B cell (primary cell): ENCODE measurements at regions not wholly inside any gene's neighbourhood (a gene's known extent, or its start where the extent isn't known, plus 50 kb on each side); places are given as distances from the start of the nearest gene placed in this dataset.

Source experiments
- ATAC-seq: fragments of 200-7000 bp; cut with Tn5 transposase; one replicate; pipeline ENCODE4 v1.10.0; 2021; ENCODE audit warnings: low read depth, mild to moderate bottlenecking, moderate number of reproducible peaks, moderate library complexity
- CTCF ChIA-PET: fragments of 350-600 bp; sonication (Branson Sonifier 250); formaldehyde crosslinking; loops from one replicate; lab custom pipeline; 2021; ENCODE audit warnings: antibody characterized with exemption, inconsistent platforms; lab: Charles Lee
- POLR2A ChIA-PET: fragments of 350-600 bp; sonication (Branson Sonifier 250); formaldehyde crosslinking; loops from one replicate; lab custom pipeline; 2021; ENCODE audit warnings: antibody characterized with exemption; lab: Charles Lee
- DNase-seq: peaks from one replicate; pipeline ENCODE4 v3.0.0; 2013
- H2AFZ ChIP-seq: 2 replicates; pipeline ENCODE4 v1.6.1; 2012; ENCODE audit warnings: mild to moderate bottlenecking, low read depth, low read length; ENCODE audit not compliant: insufficient read depth, poor library complexity, severe bottlenecking
- H3K27ac ChIP-seq, 2 donors: 1 replicate in 1 of 2; 2 replicates in 1 of 2; pipeline ENCODE4 v1.5.1; 2012 to 2013; ENCODE audit warnings: low read length in 2 of 2, mild to moderate bottlenecking in 2 of 2, moderate library complexity in 1 of 2
- H3K27me3 ChIP-seq, 4 experiments: fragments of 200-600 bp in 1 of 4; sonication (generic) in 1 of 4; replicated peaks in 1 of 4; 1 replicate in 2 of 4; 2 replicates in 2 of 4; pipeline versions ENCODE4 v1.6.1 to v1.7.0; 2013 to 2016; ENCODE audit warnings: low read length in 3 of 4, mild to moderate bottlenecking in 2 of 4, mixed read lengths in 1 of 4, moderate library complexity in 1 of 4; ENCODE audit not compliant: insufficient read depth in 4 of 4, control insufficient read depth in 3 of 4; ENCODE audit errors: control extremely low read depth in 1 of 4
- H3K36me3 ChIP-seq, 2 experiments: replicated peaks in 1 of 2; 1 replicate in 1 of 2; 2 replicates in 1 of 2; pipeline versions ENCODE4 v1.6.1 to v1.7.1; 2013; ENCODE audit warnings: low read length in 1 of 2; ENCODE audit not compliant: insufficient read depth in 2 of 2, control insufficient read depth in 1 of 2; ENCODE audit errors: control extremely low read depth in 1 of 2, extremely low read depth in 1 of 2
- H3K4me1 ChIP-seq, 2 donors: fragments of 200-600 bp in 1 of 2; sonication (generic) in 1 of 2; 1 replicate in 1 of 2; 2 replicates in 1 of 2; pipeline versions ENCODE4 v1.5.1 to v1.6.1; 2013 to 2017; ENCODE audit warnings: low read length in 2 of 2; ENCODE audit not compliant: control insufficient read depth in 2 of 2, insufficient read depth in 2 of 2
- H3K4me2 ChIP-seq: replicated peaks from 2 replicates; pipeline ENCODE3; 2012; ENCODE audit warnings: mild to moderate bottlenecking, low read depth, low read length; ENCODE audit not compliant: poor library complexity, severe bottlenecking
- H3K4me3 ChIP-seq, 5 experiments: fragments of 200-600 bp in 1 of 5; sonication (generic) in 1 of 5; 1 replicate in 3 of 5; 2 replicates in 2 of 5; pipeline versions ENCODE4 v1.5.1 to v1.7.0; 2011 to 2016; ENCODE audit warnings: low read length in 4 of 5, mild to moderate bottlenecking in 4 of 5, low read depth in 2 of 5, control low read depth in 1 of 5, moderate library complexity in 1 of 5; ENCODE audit not compliant: insufficient read depth in 1 of 5; ENCODE audit errors: control extremely low read depth in 1 of 5, extremely low read depth in 1 of 5
- H3K79me2 ChIP-seq: fragments of 200-600 bp; sonication (generic); one replicate; pipeline ENCODE4 v1.6.0; 2016; ENCODE audit warnings: low read length; ENCODE audit not compliant: control insufficient read depth, insufficient read depth
- H3K9ac ChIP-seq: fragments of 200-600 bp; sonication (generic); 2 replicates; pipeline ENCODE4 v1.6.1; 2017; ENCODE audit warnings: mild to moderate bottlenecking, low read length, moderate library complexity
- H3K9me3 ChIP-seq, 3 donors: one replicate each; pipeline versions ENCODE4 v1.6.1 to v1.7.1; 2013; ENCODE audit warnings: low read length in 2 of 3; ENCODE audit not compliant: control insufficient read depth in 2 of 3, insufficient read depth in 1 of 3; ENCODE audit errors: control extremely low read depth in 1 of 3
- H4K20me1 ChIP-seq: 2 replicates; pipeline ENCODE4 v1.6.0; 2012; ENCODE audit warnings: mild to moderate bottlenecking, low read length; ENCODE audit not compliant: insufficient read depth, control insufficient read depth, poor library complexity, severe bottlenecking
- H3K27ac Mint-ChIP-seq: one replicate; pipeline ENCODE4 v1.8.0; 2021; ENCODE audit warnings: mixed read lengths
- H3K27me3 Mint-ChIP-seq: one replicate; pipeline ENCODE4 v1.8.0; 2021; ENCODE audit warnings: mixed read lengths
- H3K4me1 Mint-ChIP-seq: one replicate; pipeline ENCODE4 v1.8.0; 2021; ENCODE audit warnings: mixed read lengths
- H3K4me3 Mint-ChIP-seq: one replicate; pipeline ENCODE4 v1.8.0; 2021; ENCODE audit warnings: mixed read lengths
- H3K9me3 Mint-ChIP-seq: one replicate; pipeline ENCODE4 v1.8.0; 2022; ENCODE audit warnings: mixed read lengths; ENCODE audit not compliant: insufficient read depth
- CTCF ChIP-seq: fragments of 200-600 bp; IDR thresholded peaks from one replicate; pipeline ENCODE4 v1.8.0; 2022; ENCODE audit warnings: antibody characterized with exemption, mild to moderate bottlenecking
- EZH2 ChIP-seq: IDR thresholded peaks from 2 replicates; pipeline ENCODE4 v1.6.1; 2012; ENCODE audit warnings: borderline replicate concordance, low read depth, mild to moderate bottlenecking, moderate library complexity, low read length; ENCODE audit not compliant: insufficient read depth, poor library complexity, severe bottlenecking
- WGBS: methylation state at CpG from one replicate; pipeline ENCODE4 v1.1.5; 2013; ENCODE audit warnings: missing lambda C conversion rate; ENCODE audit not compliant: insufficient coverage; 5-methylcytosine and 5-hydroxymethylcytosine counted together
- intact Hi-C: fragments of 100-400 bp; cut with micrococcal nuclease; formaldehyde crosslinking; loops from one replicate; pipeline ENCODE4 v1.10.0; 2022

- no peak overlapping the region for H3K27ac Mint-ChIP-seq
- no peaks in the 10 kb centered on the region for H3K36me3 ChIP-seq
- ChIA-PET CTCF (no interaction called here), POLR2A (no interaction called here)
- intact Hi-C loops, result no loop called here
- H3K9me3 Mint-ChIP-seq, result no peaks in the 10 kb centered on the region
- H4K20me1 ChIP-seq, result no peaks in the 10 kb centered on the region
- H2AFZ ChIP-seq, result no peak overlapping the region
- H3K27me3 ChIP-seq, result no peaks in the 10 kb centered on the region
- H3K4me3 Mint-ChIP-seq, result no peak overlapping the region
- H3K79me2 ChIP-seq, result no peaks in the 10 kb centered on the region
- H3K4me1 ChIP-seq, result no peaks in the 10 kb centered on the region
- no peak overlapping the region for H3K4me3 ChIP-seq
- ATAC-seq (no peak), DNase-seq (no peak)
- H3K27ac ChIP-seq, result no peak overlapping the region
- no peaks in the 10 kb centered on the region for H3K4me1 Mint-ChIP-seq
- no CpG with 5 or more reads among the region's 3 CpGs for WGBS
- no peak for TF ChIP-seq CTCF
- no peak for TF ChIP-seq EZH2
- H3K9me3 ChIP-seq, result no peaks in the 10 kb centered on the region
- H3K4me2 ChIP-seq, result no peak overlapping the region
- no peak overlapping the region for H3K9ac ChIP-seq
- H3K27me3 Mint-ChIP-seq, result no peaks in the 10 kb centered on the region
Measured at GRCh38 chr5:116799401-116799800, 224.8 kb upstream of the SEMA6A start.

- TF ChIP-seq EZH2 (no peak), CTCF (no peak)
Measured at GRCh38 chr5:116795189-116795588, 220.6 kb upstream of the SEMA6A start.

More at GRCh38 chr5:116795189-116795588, 220.6 kb upstream of the SEMA6A start:
- Mint-ChIP-seq H3K27me3 (no peaks in the 10 kb centered on the region), H3K4me3 (no peak overlapping the region), H3K4me1 (no peaks in the 10 kb centered on the region), H3K27ac (no peak overlapping the region), H3K9me3 (no peaks in the 10 kb centered on the region)
- H3K27ac ChIP-seq, result no peak overlapping the region
- H3K9me3 ChIP-seq, result no peaks in the 10 kb centered on the region
- POLR2A ChIA-PET, result no interaction called here
- no peaks in the 10 kb centered on the region for H3K36me3 ChIP-seq
- no peak overlapping the region for H2AFZ ChIP-seq
- 71% methylated on average over 1 of the region's 2 CpGs for WGBS
- ATAC-seq (no peak), DNase-seq (no peak)
- H3K27me3 ChIP-seq, result no peaks in the 10 kb centered on the region
- H3K79me2 ChIP-seq, result no peaks in the 10 kb centered on the region
- H4K20me1 ChIP-seq, result no peaks in the 10 kb centered on the region
- H3K4me2 ChIP-seq, result no peak overlapping the region
- CTCF ChIA-PET, result no interaction called here
- no peaks in the 10 kb centered on the region for H3K4me1 ChIP-seq
- no peak overlapping the region for H3K4me3 ChIP-seq
- intact Hi-C loops, result no loop called here
- H3K9ac ChIP-seq, result no peak overlapping the region
